H9 (cell line): ENCODE measurements at regions not wholly inside any gene's neighbourhood (a gene's known extent, or its start where the extent isn't known, plus 50 kb on each side); places are given as distances from the start of the nearest gene placed in this dataset.

Source experiments
- DNase-seq: peaks from one replicate; pipeline ENCODE4 v3.0.0-alpha.2; 2017
- H2AFZ ChIP-seq: one replicate; pipeline ENCODE4 v1.6.1; 2013; ENCODE audit warnings: mild to moderate bottlenecking, low read length, control low read depth, moderate library complexity
- H2AK5ac ChIP-seq: 2 replicates; pipeline ENCODE4 v1.6.1; 2013; ENCODE audit warnings: low read length, control low read depth, mixed read lengths; ENCODE audit not compliant: insufficient read length
- H2BK120ac ChIP-seq: one replicate; pipeline ENCODE4 v1.6.1; 2013; ENCODE audit warnings: low read depth, mild to moderate bottlenecking, low read length, control low read depth, inconsistent platforms; ENCODE audit not compliant: poor library complexity, severe bottlenecking
- H2BK12ac ChIP-seq: 2 replicates; pipeline ENCODE4 v1.6.1; 2013; ENCODE audit warnings: low read length, control low read depth, mixed read lengths, low read depth; ENCODE audit not compliant: insufficient read length
- H2BK15ac ChIP-seq: 2 replicates; pipeline ENCODE4 v1.6.1; 2013; ENCODE audit warnings: low read depth, low read length, control low read depth
- H2BK20ac ChIP-seq: one replicate; pipeline ENCODE4 v1.6.1; 2013; ENCODE audit warnings: low read depth, mild to moderate bottlenecking, low read length, control low read depth, inconsistent platforms; ENCODE audit not compliant: poor library complexity, severe bottlenecking
- H2BK5ac ChIP-seq: 2 replicates; pipeline ENCODE4 v1.6.1; 2013; ENCODE audit warnings: low read length, control low read depth, mixed read lengths; ENCODE audit not compliant: insufficient read length
- H3K14ac ChIP-seq: 2 replicates; pipeline ENCODE4 v1.6.1; 2013; ENCODE audit warnings: low read length, control low read depth; ENCODE audit not compliant: insufficient read depth
- H3K18ac ChIP-seq: 2 replicates; pipeline ENCODE4 v1.6.1; 2013; ENCODE audit warnings: low read depth, mild to moderate bottlenecking, mixed read lengths, low read length, control low read depth; ENCODE audit not compliant: insufficient read length
- H3K23ac ChIP-seq: 2 replicates; pipeline ENCODE4 v1.6.1; 2013; ENCODE audit warnings: low read length, control low read depth, mixed read lengths, low read depth; ENCODE audit not compliant: insufficient read length
- H3K23me2 ChIP-seq: 2 replicates; pipeline ENCODE4 v1.6.1; 2013; ENCODE audit warnings: low read depth, mild to moderate bottlenecking, mixed read lengths, low read length, control low read depth; ENCODE audit not compliant: insufficient read length, poor library complexity, severe bottlenecking
- H3K27ac ChIP-seq: 2 replicates; pipeline ENCODE4 v1.5.1; 2013; ENCODE audit warnings: low read length, control low read depth, mixed read lengths, low read depth; ENCODE audit not compliant: insufficient read length
- H3K27me3 ChIP-seq: 2 replicates; pipeline ENCODE4 v1.6.1; 2013; ENCODE audit warnings: low read length, control low read depth, inconsistent platforms; ENCODE audit not compliant: insufficient read depth
- H3K4ac ChIP-seq: 2 replicates; pipeline ENCODE4 v1.6.1; 2013; ENCODE audit warnings: low read depth, mild to moderate bottlenecking, control low read depth, inconsistent platforms, low read length, moderate library complexity
- H3K4me1 ChIP-seq: 2 replicates; pipeline ENCODE4 v1.6.1; 2013; ENCODE audit warnings: low read length, control low read depth, inconsistent platforms; ENCODE audit not compliant: insufficient read depth
- H3K4me2 ChIP-seq: 2 replicates; pipeline ENCODE4 v1.6.1; 2013; ENCODE audit warnings: low read length, control low read depth, mixed read lengths; ENCODE audit not compliant: insufficient read length, insufficient read depth
- H3K56ac ChIP-seq: 2 replicates; pipeline ENCODE4 v1.6.1; 2013; ENCODE audit warnings: low read depth, mild to moderate bottlenecking, mixed read lengths, low read length, control low read depth; ENCODE audit not compliant: insufficient read length
- H3K79me1 ChIP-seq: 2 replicates; pipeline ENCODE4 v1.6.1; 2013; ENCODE audit warnings: low read depth, mild to moderate bottlenecking, moderate library complexity, low read length, control low read depth, inconsistent platforms; ENCODE audit not compliant: insufficient read depth, poor library complexity, severe bottlenecking
- H3K79me2 ChIP-seq: 2 replicates; pipeline ENCODE4 v1.6.1; 2013; ENCODE audit warnings: low read length, control low read depth, inconsistent platforms; ENCODE audit not compliant: insufficient read depth
- H3K9ac ChIP-seq: 2 replicates; pipeline ENCODE4 v1.6.1; 2013; ENCODE audit warnings: low read length, control low read depth, mixed read lengths; ENCODE audit not compliant: insufficient read length; ENCODE audit errors: extremely low read depth
- H3K9me3 ChIP-seq: one replicate; pipeline ENCODE4 v1.6.1; 2013; ENCODE audit warnings: low read depth, low read length, inconsistent platforms; ENCODE audit not compliant: control insufficient read depth
- H3T11ph ChIP-seq: one replicate; pipeline ENCODE4 v1.6.1; 2013; ENCODE audit warnings: mild to moderate bottlenecking, low read length, control low read depth, inconsistent platforms
- H4K20me1 ChIP-seq: one replicate; pipeline ENCODE4 v1.6.1; 2013; ENCODE audit not compliant: control insufficient read depth, insufficient read length, insufficient read depth
- H4K5ac ChIP-seq: 2 replicates; pipeline ENCODE4 v1.6.1; 2013; ENCODE audit warnings: low read depth, mild to moderate bottlenecking, mixed read lengths, low read length, control low read depth; ENCODE audit not compliant: insufficient read length
- H4K8ac ChIP-seq: replicated peaks from 2 replicates; pipeline ENCODE4 v1.6.1; 2013; ENCODE audit warnings: low read length, control low read depth, mixed read lengths, low read depth; ENCODE audit not compliant: insufficient read length
- H4K91ac ChIP-seq: 2 replicates; pipeline ENCODE4 v1.6.1; 2013; ENCODE audit warnings: low read depth, mild to moderate bottlenecking, moderate library complexity, mixed read lengths, low read length, control low read depth; ENCODE audit not compliant: insufficient read length
- H3K27ac Mint-ChIP-seq, 3 experiments: 2 replicates in 2 of 3; 3 replicates in 1 of 3; pipeline ENCODE4 v1.8.0; 2020 to 2021; ENCODE audit warnings: mixed read lengths in 3 of 3, mild to moderate bottlenecking in 1 of 3, moderate library complexity in 1 of 3
- H3K27me3 Mint-ChIP-seq: 2 replicates; pipeline ENCODE4 v1.8.0; 2021; ENCODE audit warnings: low read depth, mild to moderate bottlenecking, moderate library complexity, mixed read lengths
- H3K36me3 Mint-ChIP-seq, 3 experiments: 2 replicates in 2 of 3; 3 replicates in 1 of 3; pipeline ENCODE4 v1.8.0; 2020 to 2021; ENCODE audit warnings: low read depth in 3 of 3, mixed read lengths in 3 of 3; ENCODE audit not compliant: insufficient read depth in 1 of 3
- H3K4me1 Mint-ChIP-seq, 2 experiments: 2 replicates each; pipeline ENCODE4 v1.8.0; 2020; ENCODE audit warnings: mixed read lengths in 2 of 2
- H3K4me3 Mint-ChIP-seq, 2 experiments: 2 replicates in 1 of 2; 3 replicates in 1 of 2; pipeline ENCODE4 v1.8.0; 2020 to 2021; ENCODE audit warnings: mild to moderate bottlenecking in 2 of 2, mixed read lengths in 2 of 2, moderate library complexity in 1 of 2
- H3K9me3 Mint-ChIP-seq, 2 experiments: 2 replicates in 1 of 2; 3 replicates in 1 of 2; pipeline ENCODE4 v1.8.0; 2020; ENCODE audit warnings: mild to moderate bottlenecking in 2 of 2, mixed read lengths in 2 of 2, moderate library complexity in 1 of 2
- WGBS: extraction: QIAGEN DNeasy Blood & Tissue Kit; methylation state at CpG from one replicate; pipeline ENCODE4 v1.1.7; 2013; ENCODE audit warnings: missing lambda C conversion rate, low lambda C conversion rate, mixed read lengths; ENCODE audit not compliant: insufficient read length; ENCODE audit errors: extremely low coverage; 5-methylcytosine and 5-hydroxymethylcytosine counted together
- TF ChIP-seq, protein P1 (sequence below): fragments of 200-600 bp; sonication (generic); conservative IDR thresholded peaks from 3 replicates; pipeline ENCODE4 v1.8.0; 2021; ENCODE audit warnings: antibody characterized with exemption, mild to moderate bottlenecking

DNA sequence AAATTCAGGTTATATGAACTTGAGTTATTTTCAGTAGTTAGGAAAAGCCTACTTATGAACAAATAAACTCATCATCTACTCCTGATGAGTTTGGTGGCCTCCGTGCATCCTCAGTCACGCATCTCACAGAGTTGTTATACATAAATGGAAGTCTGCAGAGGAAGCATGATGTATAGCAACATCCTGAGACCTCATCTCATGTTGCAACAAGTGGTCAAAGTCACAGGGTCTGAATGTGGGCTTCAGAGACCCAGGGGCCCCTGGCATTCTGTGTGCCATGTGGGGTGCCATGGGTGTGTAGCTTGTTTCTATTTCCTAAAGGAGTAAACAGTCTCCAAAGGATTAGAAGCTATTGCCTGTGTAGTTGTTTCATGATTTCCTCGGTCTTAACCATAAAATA, 216.5 kb downstream of the IRX2 start:
- H3K4me2 ChIP-seq, result no peak overlapping the region
- TF ChIP-seq, protein P1, sequence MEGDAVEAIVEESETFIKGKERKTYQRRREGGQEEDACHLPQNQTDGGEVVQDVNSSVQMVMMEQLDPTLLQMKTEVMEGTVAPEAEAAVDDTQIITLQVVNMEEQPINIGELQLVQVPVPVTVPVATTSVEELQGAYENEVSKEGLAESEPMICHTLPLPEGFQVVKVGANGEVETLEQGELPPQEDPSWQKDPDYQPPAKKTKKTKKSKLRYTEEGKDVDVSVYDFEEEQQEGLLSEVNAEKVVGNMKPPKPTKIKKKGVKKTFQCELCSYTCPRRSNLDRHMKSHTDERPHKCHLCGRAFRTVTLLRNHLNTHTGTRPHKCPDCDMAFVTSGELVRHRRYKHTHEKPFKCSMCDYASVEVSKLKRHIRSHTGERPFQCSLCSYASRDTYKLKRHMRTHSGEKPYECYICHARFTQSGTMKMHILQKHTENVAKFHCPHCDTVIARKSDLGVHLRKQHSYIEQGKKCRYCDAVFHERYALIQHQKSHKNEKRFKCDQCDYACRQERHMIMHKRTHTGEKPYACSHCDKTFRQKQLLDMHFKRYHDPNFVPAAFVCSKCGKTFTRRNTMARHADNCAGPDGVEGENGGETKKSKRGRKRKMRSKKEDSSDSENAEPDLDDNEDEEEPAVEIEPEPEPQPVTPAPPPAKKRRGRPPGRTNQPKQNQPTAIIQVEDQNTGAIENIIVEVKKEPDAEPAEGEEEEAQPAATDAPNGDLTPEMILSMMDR, result no peak
- H3K79me2 ChIP-seq, result no peaks in the 10 kb centered on the region
- H4K91ac ChIP-seq, result no peak overlapping the region
- no peak overlapping the region for H3K9ac ChIP-seq
- H4K5ac ChIP-seq, result no peak overlapping the region
- H2AK5ac ChIP-seq, result no peak overlapping the region
- no peak overlapping the region for H3K27ac ChIP-seq
- H3K14ac ChIP-seq, result no peak overlapping the region
- H2BK15ac ChIP-seq, result no peak overlapping the region
- WGBS, result no CpG with 5 or more reads among the region's 3 CpGs
- no peak overlapping the region for H3K4ac ChIP-seq
- Mint-ChIP-seq H3K4me3 (no peak overlapping the region), H3K36me3 (peaks cover 4 to 10% (median 6%) of the 10 kb centered on the region in 3 experiments; a peak in 3 of 7 replicates), H3K9me3 (peaks cover 7 to 16% of the 10 kb centered on the region in 2 experiments), H3K4me1 (peaks cover 25 to 27% of the 10 kb centered on the region in 2 experiments), H3K27ac (no peak overlapping the region), H3K27me3 (peaks cover 1% of the 10 kb centered on the region)
- H4K20me1 ChIP-seq, result no peaks in the 10 kb centered on the region
- H3K4me1 ChIP-seq, result peaks cover 2% of the 10 kb centered on the region; the same call in 1 of the 2 replicates
- no peak overlapping the region for H3K56ac ChIP-seq
- no peak overlapping the region for H3K23ac ChIP-seq
- no peak overlapping the region for H2BK5ac ChIP-seq
- no peak overlapping the region for H4K8ac ChIP-seq
- H2BK120ac ChIP-seq, result no peak overlapping the region
- no peak for DNase-seq
- no peak overlapping the region for H3T11ph ChIP-seq
- no peaks in the 10 kb centered on the region for H3K23me2 ChIP-seq
- H3K27me3 ChIP-seq, result no peaks in the 10 kb centered on the region
- no peak overlapping the region for H2BK20ac ChIP-seq
- H2BK12ac ChIP-seq, result no peak overlapping the region
- peaks cover 10% of the 10 kb centered on the region for H3K9me3 ChIP-seq
- H2AFZ ChIP-seq, result no peak overlapping the region
- H3K18ac ChIP-seq, result no peak overlapping the region
- H3K79me1 ChIP-seq, result no peaks in the 10 kb centered on the region
